ENCODE measurements at regions not wholly inside any gene's neighbourhood (a gene's known extent, or its start where the extent isn't known, plus 50 kb on each side); places are given as distances from the start of the nearest gene placed in this dataset.

DNA sequence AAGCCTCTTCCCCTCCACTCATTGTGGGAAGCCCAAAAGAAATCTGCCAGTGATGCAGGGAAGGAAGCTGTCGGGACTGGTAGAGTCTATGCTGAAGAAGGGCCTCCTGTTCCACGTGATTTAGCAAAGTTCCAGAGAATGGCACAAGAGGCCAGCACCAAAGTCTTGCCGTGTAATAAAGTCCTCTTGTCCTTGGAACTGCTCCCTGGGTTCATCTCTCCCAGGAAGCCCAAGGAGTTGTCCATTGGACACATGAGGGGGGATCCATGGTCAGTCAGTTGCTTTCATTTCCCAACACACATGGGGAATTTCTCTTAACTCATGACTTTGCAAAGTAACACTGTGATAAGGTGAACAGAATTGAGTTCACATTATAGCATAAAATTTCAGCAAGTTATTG, 116.1 kb upstream of the RAB4A start:
- TF ChIP-seq EZH2 (IDR thresholded peaks at IDR 0.05; ENCODE audit: low read depth): no peak
- TF ChIP-seq, protein P1, sequence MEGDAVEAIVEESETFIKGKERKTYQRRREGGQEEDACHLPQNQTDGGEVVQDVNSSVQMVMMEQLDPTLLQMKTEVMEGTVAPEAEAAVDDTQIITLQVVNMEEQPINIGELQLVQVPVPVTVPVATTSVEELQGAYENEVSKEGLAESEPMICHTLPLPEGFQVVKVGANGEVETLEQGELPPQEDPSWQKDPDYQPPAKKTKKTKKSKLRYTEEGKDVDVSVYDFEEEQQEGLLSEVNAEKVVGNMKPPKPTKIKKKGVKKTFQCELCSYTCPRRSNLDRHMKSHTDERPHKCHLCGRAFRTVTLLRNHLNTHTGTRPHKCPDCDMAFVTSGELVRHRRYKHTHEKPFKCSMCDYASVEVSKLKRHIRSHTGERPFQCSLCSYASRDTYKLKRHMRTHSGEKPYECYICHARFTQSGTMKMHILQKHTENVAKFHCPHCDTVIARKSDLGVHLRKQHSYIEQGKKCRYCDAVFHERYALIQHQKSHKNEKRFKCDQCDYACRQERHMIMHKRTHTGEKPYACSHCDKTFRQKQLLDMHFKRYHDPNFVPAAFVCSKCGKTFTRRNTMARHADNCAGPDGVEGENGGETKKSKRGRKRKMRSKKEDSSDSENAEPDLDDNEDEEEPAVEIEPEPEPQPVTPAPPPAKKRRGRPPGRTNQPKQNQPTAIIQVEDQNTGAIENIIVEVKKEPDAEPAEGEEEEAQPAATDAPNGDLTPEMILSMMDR (conservative IDR thresholded peaks at IDR 0.05): no peak

Data from PC-9 (cell line).